Activated T-cell treated with anti-CD3 and anti-CD28 coated beads, Interleukin-2, amount 50 U/mL, for 1 hour (primary cell): ENCODE measurements at regions not wholly inside any gene's neighbourhood (a gene's known extent, or its start where the extent isn't known, plus 50 kb on each side); places are given as distances from the start of the nearest gene placed in this dataset.

Experiments used
- DNase-seq: peaks from one replicate; pipeline ENCODE4 v3.0.0-alpha.2; 2020

DNA sequence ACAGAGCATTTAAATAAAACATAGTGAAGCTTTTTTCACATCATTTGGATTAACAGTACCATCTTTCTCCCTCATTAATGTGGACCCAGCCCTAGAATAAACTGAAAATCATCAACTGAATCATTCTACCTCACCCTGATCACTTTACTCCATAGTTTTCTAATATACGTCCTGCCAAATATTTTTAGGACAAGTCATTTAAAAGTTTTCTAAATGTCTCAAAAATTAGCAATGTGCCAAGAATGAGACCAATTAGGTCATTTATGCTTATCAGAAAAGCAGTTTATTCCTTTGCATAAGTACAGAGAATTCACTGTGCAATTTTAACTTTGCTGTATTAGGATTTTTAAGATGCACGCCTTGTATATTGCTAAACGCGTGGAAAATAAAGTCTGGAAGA is 284.4 kb downstream of the PIK3R1 start:
- no peak for DNase-seq

DNA sequence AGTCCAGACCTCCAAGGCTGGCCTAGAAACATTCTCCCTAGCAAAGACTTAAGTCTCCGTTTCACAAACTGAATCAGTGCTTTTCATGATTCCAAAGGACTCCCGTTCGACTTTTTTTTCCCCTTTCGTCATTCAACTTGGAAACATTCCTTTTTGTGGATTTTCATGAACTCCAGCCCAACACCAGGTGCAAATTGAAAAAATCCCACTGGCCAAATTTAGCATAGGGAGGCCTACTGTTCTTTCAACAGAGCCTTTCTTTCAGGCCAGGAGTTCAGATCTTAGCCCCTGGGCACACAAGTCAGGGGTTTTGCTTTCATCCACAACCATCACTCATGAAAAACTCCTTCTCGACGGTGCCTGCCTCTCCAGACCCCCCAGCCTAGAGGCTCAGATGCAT is 285.3 kb downstream of the PIK3R1 start:
- no peak for DNase-seq

DNA sequence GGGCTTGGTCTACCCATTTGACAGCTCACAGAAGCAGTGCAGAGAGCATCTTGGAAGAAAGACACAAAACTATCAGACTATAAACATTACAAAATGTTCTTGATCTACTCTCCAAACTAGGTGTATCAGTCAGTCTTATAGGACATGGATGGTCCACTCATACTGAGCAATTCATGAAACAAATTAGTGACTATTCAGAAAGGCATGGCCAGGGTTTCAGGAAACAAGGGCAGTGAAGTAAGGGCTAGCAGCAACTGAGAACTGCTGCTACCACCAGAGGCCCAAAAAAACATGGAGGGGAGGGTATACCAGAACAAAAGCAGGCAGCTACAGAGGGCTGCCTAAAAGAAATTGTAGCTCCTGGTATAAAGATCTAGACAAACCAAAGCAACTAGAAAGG is 287.0 kb downstream of the PIK3R1 start:
- DNase-seq: no peak

DNA sequence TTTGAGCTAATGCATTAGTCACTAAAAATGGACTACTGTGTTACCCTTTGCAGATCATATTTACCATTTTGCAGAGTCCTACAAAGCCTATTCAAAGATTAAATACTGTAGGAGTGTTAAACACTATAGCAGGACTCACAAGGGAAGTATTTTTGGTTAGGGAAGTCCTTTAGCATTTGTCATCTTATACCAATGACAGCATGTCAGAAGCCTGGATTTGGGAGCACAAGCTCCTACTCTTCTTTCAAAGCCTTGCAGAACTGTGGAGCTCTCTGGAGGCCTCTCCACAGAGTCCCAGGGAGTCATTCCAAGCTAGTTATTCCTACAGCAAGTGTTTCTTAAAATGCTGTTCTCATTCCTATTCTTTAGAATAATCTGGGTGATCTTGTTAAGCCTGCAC is 288.8 kb downstream of the PIK3R1 start:
- no peak for DNase-seq

DNA sequence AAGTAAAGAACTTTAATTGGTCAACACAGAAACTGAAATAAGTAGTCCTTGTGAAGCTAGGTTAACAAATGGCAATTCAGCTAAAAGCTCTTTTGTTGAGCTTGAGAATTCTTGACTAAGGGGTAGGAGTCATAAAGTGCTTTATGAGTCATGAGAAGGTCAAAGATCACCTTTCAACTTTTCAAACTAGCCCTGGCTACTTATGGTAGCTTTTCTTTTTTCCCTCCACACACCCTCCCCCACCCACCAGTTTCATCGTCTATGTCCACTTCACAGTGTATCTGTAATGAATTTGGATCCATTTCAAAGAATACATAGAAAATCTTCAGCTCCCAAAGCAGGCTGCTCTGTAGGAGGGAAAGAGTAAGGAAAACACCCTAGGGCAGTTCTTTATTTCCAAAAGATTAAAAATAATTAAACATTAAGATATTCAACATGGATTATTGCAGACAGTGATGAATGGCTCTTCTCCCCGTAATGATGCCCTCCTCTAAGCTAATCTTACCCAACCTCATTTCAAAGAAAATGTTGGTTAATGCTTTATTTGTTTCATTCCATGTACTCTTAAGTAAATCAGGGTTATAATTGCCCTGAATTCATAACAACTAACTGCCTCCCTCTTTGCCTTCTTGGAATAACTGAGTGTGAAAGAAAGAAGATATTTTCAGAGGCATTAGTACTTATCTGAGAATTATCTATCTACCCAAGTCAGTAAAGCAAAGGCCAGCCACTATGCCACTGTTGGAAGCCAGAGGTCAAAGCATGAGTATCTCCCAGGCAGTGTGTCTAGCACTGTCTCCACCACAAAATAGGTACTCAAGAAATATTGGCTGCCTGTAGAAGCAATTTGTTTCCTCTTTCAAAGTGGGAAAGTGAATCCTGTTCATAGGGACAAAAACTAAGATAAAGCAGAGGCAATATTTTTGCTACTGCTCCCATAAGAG is 290.6 kb downstream of the PIK3R1 start:
- no peak for DNase-seq

DNA sequence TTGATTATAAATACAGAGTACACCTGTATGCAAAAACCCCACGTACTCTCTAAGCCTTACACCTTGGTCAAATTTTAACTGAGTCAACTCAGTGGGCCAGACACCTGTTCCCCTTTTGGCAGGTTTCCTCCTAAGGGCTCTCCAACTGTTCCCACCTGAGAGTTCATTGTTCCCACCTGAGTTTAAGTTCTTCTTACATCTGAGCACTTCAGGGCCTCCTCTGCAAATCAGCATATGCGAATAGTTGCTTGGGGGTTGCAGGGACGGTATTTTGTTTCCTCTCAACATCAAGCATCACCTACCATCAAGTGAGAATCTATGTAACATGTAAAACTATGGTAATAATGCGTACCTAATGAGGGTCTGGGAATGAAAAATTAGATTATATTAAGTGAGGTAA is 300.0 kb downstream of the PIK3R1 start:
- no peak for DNase-seq

DNA sequence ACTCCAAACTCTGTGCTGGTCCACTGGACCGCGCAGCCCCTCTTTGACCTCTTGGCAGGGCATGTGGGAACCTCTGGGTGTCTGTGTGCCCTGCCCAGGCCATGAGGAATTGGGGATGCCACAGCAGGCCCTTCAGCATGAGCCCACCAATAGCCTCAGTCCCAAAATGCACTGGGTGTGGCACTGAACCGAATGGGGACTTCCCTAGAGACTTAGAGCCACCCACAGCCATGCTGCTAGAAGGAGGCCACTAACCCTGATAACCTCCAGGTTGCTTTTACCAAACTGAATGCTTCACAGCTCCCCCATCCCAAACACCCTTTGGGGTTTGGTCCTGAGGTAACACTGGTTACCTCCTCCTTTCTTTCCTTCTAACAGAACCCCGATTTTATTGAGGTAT is 302.7 kb downstream of the PIK3R1 start:
- no peak for DNase-seq

DNA sequence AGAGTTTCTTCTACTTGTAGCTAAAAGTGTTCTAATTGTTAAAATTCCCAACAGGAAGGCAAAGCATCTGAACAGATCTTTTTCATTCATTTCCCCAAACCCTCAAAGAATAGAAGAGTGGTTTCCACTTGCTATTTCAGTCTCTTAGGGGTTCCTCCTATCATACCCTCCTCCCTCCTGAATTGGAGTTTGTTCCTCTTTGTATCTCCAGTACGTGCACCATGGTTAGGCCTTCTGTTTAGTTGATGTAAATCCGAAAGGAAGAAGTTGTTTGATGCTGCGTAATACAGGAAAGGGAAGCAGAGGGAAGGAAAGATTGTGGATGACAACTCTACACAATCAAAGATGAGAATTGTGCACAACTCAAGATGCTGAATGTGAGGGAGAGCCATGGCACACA is 303.6 kb downstream of the PIK3R1 start:
- no peak for DNase-seq

DNA sequence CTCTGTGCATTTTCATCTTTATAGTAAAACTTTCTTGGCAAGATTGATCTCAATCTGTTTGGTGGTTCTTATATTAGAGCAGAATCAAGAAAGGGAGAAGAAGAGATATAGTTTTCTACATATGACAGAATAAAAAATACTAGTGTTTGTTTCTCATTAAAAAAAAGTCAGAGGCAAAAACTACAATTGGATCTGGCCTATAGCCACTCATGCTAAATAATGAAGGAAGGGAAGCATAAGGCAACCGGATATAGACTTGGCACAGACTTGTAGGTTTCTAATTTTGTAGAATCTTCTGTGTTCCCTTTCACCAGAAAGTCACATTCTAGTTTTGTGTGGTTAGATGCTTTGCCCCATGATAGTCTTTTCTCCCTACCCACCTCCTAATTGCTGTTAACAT is 306.2 kb downstream of the PIK3R1 start:
- DNase-seq: no peak

DNA sequence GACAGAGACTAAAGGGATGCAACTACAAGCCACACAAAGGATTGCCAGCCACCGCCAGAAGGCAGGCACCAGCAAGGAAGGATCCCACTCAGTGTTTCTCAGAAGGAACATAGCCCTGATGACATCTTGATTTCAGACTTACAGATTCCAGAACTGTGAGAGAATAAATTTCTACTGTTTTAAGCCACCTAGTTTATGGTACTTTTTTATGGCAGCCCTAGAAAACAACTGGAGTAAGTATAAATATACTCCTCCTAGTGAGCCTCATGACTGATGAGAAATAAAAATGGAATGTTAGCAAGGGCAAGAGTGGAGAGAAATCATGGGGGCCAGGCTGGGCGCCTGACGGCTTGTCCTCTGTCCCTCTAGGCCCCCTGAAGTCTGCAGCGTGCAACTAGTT is 307.3 kb downstream of the PIK3R1 start:
- DNase-seq: no peak

DNA sequence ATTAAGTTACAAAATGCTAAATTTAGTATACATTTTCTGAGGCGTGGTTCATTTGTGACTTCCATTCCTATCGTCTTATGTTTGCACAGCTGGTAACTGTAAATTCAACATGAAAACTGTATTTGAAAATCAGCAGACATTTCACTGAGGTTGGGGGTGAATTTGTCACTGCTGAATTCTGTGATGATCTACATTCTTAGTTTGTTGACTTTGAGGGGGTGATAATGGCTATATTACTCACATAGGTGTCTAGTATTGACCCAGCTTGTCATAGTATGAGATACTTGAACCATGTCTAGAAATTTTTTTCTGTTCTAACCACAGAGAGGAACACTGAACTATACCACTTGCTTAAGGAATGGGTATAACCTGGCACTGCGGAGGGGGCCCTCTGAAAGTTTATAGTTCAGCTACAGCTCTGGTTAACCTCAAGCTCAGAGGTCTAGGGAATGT is 313.3 kb downstream of the PIK3R1 start:
- DNase-seq: no peak

DNA sequence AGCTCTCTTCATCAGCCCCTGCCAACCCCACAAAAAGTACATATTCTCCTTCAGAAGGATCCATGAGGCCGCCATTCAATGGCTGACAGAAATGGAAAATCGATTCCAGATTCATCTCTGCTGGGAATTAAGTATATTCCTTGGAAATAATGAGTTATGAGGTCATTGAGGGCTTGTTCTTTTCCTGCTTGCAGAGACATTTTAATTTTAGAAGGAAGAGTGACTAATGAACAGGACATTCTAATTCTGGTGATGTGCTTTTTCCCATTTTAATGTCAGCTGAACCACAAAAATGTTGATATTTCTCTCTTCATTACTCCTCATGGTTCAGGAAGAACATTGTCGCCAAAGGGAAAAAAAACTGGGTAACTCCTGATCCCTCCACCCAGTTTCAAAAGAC is 314.0 kb downstream of the PIK3R1 start:
- DNase-seq: no peak

DNA sequence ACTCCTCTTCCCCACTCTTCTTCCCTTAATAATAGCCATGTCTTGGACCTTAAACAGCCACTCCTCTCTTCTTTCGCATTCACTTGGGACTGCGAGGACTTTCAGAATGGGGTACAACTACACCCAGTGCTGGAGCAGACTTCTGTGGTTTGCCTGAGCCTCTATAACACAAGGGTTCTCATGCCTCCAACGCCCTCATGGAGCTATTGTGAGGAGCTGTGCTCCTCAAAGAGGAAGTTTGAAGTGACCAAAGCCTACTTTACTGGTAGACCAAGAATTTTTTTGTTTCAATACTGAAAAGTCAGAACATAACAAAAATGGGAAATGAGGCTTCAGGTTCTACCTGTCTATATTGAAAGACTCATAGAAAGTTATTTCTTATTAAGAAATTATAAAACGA is 316.4 kb downstream of the PIK3R1 start:
- no peak for DNase-seq

DNA sequence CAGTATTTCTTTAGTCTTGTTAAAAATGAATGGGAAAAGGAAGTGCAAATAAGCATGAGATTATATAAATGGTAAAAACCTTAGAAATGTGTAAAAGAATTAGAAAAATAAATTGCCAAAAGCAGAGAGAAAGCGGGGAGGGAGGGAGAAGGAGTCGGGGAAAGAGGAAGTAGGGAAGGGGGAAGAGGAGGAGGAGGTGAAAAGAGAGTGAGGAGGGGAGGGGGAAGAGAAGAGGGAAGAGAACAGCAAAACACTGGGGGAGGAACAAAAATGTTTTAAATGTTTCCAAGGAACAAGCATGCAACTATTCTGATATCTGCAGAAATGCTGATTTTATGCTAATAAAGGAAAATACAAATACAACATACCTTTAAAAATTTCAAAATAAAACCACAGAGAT is 317.5 kb downstream of the PIK3R1 start:
- DNase-seq: no peak

DNA sequence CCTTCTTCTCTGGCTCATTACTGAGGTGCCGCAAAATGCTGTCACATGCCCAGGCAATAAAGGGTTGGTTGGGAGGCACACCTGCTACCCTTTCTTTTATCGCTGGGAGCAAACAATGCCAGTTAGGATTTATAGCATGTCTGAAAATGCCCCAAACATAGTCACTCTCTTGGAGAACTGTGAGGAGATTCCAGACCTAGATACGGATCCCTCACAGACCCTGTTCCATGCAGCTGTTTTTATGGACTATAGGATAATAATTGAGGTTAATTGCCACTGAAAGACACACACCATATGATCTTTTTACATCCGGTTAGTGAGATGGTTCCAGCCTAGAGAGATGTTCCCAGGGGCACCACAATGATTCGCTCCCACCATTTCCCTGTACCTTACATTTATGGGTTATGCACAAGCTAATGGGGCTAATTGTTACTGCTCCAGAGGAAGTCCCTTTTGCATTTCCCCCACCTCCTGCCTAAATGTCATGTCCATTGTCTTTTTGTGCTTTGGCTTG is 318.1 kb downstream of the PIK3R1 start:
- no peak for DNase-seq

DNA sequence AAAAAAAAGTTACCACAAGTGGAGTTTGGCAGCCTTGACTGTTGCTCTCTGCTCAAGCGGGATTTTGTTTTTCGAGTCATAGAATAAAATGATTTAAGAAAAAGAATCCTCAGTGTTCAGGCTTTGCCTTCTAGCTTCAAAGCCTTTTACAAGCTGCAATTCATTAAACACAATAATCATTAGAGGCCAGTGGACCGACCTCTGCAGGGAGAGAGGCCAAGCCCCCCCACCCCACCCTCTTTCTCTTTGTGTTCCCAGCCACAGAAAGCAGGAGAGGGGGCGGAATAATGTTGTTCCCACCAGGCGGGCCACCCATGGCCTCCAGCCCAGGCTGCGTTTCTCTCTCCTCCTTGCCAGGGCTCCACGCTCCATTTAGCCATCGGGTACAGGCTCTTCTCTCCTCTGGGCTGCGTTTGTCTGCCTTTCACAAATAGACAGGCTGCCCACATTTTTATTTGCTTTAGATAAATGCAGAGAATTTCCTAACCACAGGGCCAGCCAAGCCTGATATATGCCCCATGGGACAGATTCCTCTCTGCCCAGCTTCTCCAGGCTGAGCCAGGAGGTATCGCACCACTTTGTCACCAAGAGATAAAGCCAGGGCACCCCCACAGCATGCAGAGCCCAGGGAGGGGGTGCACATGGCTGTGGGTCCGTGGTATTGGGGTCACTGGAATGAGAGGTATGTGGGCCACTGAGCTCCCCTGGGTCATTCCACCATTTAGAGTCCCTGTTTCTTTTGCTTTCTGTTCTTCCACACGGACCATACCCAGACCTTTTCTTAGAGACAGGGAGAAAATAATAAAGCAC is 318.8 kb downstream of the PIK3R1 start:
- no peak for DNase-seq

DNA sequence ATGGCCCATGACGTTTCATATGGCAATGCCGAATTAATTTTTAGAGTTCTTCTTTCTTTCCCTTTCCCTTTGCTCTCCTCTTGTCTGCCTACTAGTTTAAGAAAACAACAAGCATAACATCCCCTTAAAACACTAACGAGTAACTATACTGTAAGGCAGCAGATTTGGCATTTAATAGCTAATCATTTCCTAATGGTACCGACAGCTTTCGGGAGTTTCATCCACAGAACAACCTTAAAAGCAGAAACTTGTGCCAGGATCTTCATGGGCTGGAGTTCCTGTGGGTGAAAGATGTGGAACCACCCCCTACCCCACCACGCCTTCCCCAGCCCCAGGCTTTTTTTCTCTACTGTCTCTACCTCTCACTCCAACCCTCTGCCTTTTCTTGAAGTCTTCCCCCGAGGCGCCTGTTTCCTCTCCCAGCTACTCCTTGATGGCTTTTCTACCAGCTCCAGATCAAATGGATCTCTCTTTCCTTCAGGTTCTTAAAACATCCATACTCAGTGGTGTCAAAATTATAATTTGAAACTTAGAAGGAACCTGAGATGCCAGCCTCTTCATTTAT is 319.5 kb downstream of the PIK3R1 start:
- DNase-seq: no peak

DNA sequence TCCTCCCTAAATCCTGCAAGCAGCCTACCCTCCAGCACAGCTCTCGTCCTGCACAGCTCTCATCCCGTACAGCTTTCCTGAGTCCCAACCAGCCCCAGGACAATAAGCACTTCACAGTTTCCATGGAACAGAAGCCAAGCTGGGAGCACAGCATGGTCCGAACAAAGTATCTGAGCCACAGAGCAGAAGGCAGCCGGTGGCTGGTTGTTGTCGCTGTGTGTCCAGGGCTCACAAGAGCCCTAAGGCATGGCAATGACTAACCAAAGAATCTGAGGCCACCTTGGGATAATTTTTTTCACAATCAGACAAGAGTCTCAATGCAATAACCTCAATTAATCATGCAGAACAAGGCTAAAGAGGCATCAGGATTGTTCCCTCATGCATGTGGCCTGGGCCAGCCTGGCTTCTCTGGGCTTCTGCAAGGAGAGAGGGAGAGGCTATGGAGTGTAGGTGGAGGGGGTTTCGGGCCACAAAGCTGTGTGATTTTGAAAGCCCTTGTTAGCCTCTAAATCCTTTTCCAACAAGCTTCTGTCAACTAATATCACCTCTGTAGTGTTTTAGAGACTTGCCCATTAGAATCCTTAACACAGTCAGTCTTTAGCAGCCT is 323.4 kb downstream of the PIK3R1 start:
- no peak for DNase-seq

DNA sequence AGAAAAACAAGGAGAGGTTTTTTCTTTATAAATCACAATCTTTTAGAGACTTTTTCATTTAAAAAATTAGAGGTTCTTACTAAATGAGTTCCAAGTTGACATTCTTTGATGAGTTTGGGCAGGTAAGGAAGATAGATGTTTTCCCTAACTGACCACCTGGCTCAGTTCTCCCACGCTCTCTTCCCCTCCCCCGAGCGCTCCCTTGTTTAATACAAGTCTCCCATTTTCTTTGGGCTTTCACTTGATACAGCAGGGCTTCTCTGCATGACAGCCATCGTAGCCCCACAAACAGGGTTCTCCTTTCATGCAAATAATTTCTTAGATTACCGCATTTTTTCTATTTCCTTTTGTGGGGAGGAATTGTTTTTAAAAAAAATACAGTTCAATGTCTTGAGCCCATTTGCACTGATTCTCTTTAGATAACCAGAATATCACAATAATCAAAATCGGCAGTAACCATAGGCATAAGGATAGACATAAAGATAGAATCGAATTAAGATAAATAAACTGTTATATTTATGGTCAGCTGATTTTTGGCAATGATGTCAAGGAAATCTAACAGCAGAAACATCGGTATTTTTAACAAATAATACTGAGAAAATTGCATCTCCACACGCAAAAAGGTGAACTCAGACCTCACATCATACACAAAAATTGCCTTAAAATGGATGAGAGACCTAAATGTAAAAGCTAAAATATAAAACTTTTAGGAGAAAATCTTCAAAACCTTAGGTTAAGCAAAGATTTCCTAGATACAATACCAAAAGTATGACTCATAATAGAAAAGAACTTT is 325.4 kb downstream of the PIK3R1 start:
- no peak for DNase-seq

DNA sequence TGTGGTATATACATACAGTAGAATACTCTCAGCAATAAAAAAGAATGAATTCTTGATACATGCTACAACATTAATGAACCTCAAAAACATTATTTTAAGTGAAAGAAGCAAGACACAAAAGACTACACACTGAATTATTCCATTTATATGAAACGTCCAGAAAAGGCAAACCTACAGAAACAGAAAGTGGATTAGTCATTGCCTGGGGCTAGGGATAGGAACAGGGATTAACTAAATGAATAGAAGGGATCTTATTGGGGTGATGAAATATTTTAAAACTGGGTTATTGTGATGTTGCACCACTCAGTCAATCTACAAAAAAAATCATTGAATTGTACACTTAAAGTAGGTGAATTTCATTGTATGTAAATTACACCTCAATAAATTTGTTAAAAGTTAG is 326.7 kb downstream of the PIK3R1 start:
- DNase-seq: no peak

DNA sequence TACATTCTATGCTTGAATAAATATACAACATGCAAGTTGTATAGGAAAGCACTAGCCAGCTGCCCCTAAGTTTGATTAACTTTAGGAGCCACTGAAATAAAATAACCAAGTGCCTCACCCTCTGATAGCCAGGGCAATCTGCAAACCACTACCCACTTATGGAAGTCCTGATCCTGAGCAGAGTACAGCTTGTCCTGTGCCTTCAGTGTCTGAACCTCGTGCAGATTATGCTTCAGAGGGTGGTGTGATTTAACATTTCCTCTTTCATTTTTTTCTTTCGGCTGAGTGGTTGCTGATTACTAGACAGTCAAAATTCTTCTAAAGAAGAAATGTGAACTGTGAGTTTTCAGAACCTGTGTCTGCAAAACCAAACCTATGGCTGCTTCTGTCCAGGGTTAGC is 327.7 kb downstream of the PIK3R1 start:
- no peak for DNase-seq

DNA sequence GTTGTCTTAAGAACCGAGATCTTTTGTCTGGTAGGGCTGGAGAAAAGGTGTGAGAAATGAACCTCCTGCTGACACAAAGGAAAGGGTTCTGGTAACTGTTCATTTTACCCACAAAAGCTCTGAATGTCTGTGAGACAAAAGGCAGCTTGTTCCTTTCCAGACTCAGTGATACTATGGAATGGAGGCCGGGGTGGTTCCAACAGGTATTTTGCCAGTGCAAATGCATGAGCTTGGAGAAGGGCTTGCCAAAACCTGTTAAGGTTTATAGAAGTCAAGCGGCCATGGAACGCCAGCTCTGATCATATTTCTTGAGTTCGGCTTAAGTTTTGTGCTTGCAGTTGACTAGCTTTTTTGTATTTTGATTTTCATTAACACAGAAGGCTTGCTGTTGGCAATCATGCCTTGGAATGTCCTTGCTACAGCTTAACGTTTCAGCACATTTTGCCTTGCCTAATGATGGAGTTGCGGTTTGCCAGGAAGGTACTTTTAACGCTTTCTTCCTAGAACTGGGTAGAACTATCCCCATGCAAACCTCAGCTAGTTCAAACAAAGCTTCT is 328.6 kb downstream of the PIK3R1 start:
- DNase-seq: no peak
